Left cardiac atrium (tissue), 4 donors: ENCODE measurements at regions not wholly inside any gene's neighbourhood (a gene's known extent, or its start where the extent isn't known, plus 50 kb on each side); places are given as distances from the start of the nearest gene placed in this dataset.

ENCODE experiments used
- ATAC-seq, 2 donors: fragments of 200-7000 bp; cut with Tn5 transposase; one replicate each; pipeline ENCODE4 v1.9.1; 2020; ENCODE audit warnings: mild to moderate bottlenecking in 2 of 2, moderate library complexity in 2 of 2
- DNase-seq: peaks from one replicate; pipeline ENCODE4 v3.0.0-alpha.2; 2020
- intact Hi-C, 2 donors: fragments of 100-400 bp; cut with DNase I; formaldehyde crosslinking; loops; one replicate each; pipeline versions ENCODE4 v1.14.1 to v1.15.1; 2022 to 2023
- donor health status: DM: no; HTN: yes; CAD: no.
- donor health status: DM: no; HTN: yes; CAD: no; lungs with severe emphysema.
- donor health status: DM: yes; HTN: yes; CAD: no.
- donor health status: Dilated cardiomyopathy.

DNA sequence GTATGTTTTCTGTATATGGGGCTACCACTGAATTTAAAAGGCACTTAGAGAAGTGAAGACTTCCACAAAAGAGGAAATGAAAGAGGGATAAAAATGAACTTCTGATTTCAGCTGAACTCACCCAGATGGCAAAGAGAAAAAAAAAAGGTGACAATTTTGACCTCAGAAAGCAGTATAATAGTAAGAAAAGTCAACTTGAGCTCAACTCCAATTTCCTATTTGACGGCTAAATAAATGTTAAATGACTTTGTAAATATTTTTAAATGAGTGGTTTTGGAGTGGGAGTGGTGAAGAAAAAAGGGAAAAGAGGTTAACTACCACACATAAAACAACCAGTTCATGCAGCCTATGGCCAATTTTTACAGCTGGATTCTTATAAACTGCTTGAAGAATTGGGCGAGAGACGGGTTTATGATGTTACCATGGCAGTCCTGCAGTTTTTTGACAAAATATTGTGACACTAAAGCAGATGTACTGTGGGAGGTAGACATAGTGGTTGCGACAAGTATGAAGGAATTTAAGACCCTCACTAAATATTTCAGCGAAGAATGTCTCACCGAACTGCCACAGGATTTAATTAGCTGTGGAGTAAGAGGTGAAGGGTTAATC lies 49.8 kb upstream of the ADTRP start:
- DNase-seq (no peak), ATAC-seq (no peak)
- intact Hi-C loops, result no loop called here
